Common myeloid progenitor, CD34-positive (primary cell): ENCODE measurements at regions not wholly inside any gene's neighbourhood (a gene's known extent, or its start where the extent isn't known, plus 50 kb on each side); places are given as distances from the start of the nearest gene placed in this dataset.
"Not testable (repeated sequence)": the region's sequence is repeated elsewhere in the genome, so short reads cannot be mapped to it uniquely, and the experiment has no call there.

Experiments used
- CTCF ChIA-PET: fragments of 350-600 bp; sonication (Branson Sonifier 250); formaldehyde crosslinking; loops from one replicate; lab custom pipeline; 2021; ENCODE audit warnings: antibody characterized with exemption; lab: Charles Lee
- POLR2A ChIA-PET: fragments of 350-600 bp; sonication (Branson Sonifier 250); formaldehyde crosslinking; loops from one replicate; lab custom pipeline; 2021; ENCODE audit warnings: antibody characterized with exemption; lab: Charles Lee
- DNase-seq, 3 donors: peaks; one replicate each; pipeline versions ENCODE4 v3.0.0 to v3.0.0-alpha.2; 2013
- H3K27ac ChIP-seq, 2 experiments: 1 replicate in 1 of 2; 2 replicates in 1 of 2; pipeline ENCODE4 v1.7.0; 2013; ENCODE audit warnings: inconsistent platforms in 2 of 2, low read length in 2 of 2, mild to moderate bottlenecking in 2 of 2, low read depth in 1 of 2, moderate library complexity in 1 of 2; ENCODE audit not compliant: severe bottlenecking in 2 of 2, insufficient read depth in 1 of 2, poor library complexity in 1 of 2
- H3K27me3 ChIP-seq, 5 experiments: replicated peaks in 2 of 5; 1 replicate in 3 of 5; 2 replicates in 2 of 5; pipeline versions ENCODE4 v1.6.1 to v1.7.0; 2013; ENCODE audit warnings: low read length in 4 of 5, mild to moderate bottlenecking in 2 of 5, moderate library complexity in 2 of 5, inconsistent platforms in 1 of 5; ENCODE audit not compliant: insufficient read depth in 5 of 5, control insufficient read depth in 4 of 5
- H3K36me3 ChIP-seq, 4 experiments: 1 replicate in 2 of 4; 2 replicates in 2 of 4; pipeline versions ENCODE4 v1.6.1 to v1.7.0; 2013; ENCODE audit warnings: low read length in 3 of 4, control low read depth in 1 of 4, mild to moderate bottlenecking in 1 of 4; ENCODE audit not compliant: control insufficient read depth in 4 of 4, insufficient read depth in 4 of 4
- H3K4me1 ChIP-seq, 4 experiments: 1 replicate in 3 of 4; 2 replicates in 1 of 4; pipeline versions ENCODE4 v1.6.1 to v1.7.1; 2013; ENCODE audit warnings: low read length in 3 of 4, mild to moderate bottlenecking in 3 of 4, control low read depth in 1 of 4, inconsistent platforms in 1 of 4, moderate library complexity in 1 of 4; ENCODE audit not compliant: control insufficient read depth in 4 of 4, insufficient read depth in 4 of 4; ENCODE audit errors: control extremely low read depth in 1 of 4
- H3K4me3 ChIP-seq, 7 experiments: 1 replicate in 4 of 7; 2 replicates in 3 of 7; pipeline versions ENCODE4 v1.5.1 to v1.7.0; 2013; ENCODE audit warnings: mild to moderate bottlenecking in 7 of 7, low read length in 6 of 7, moderate library complexity in 6 of 7, inconsistent platforms in 2 of 7, low read depth in 2 of 7, control low read depth in 1 of 7; ENCODE audit not compliant: insufficient read depth in 4 of 7, control insufficient read depth in 1 of 7; ENCODE audit errors: extremely low read depth in 1 of 7
- H3K9me3 ChIP-seq, 5 experiments: 1 replicate in 4 of 5; 2 replicates in 1 of 5; pipeline versions ENCODE4 v1.6.1 to v1.7.1; 2013; ENCODE audit warnings: low read length in 4 of 5, mild to moderate bottlenecking in 2 of 5, inconsistent platforms in 1 of 5, low read depth in 1 of 5, moderate library complexity in 1 of 5; ENCODE audit not compliant: control insufficient read depth in 4 of 5, insufficient read depth in 2 of 5; ENCODE audit errors: control extremely low read depth in 1 of 5
- WGBS: methylation state at CpG from one replicate; pipeline ENCODE4 v1.1.5; 2013; ENCODE audit not compliant: insufficient coverage; 5-methylcytosine and 5-hydroxymethylcytosine counted together

DNA sequence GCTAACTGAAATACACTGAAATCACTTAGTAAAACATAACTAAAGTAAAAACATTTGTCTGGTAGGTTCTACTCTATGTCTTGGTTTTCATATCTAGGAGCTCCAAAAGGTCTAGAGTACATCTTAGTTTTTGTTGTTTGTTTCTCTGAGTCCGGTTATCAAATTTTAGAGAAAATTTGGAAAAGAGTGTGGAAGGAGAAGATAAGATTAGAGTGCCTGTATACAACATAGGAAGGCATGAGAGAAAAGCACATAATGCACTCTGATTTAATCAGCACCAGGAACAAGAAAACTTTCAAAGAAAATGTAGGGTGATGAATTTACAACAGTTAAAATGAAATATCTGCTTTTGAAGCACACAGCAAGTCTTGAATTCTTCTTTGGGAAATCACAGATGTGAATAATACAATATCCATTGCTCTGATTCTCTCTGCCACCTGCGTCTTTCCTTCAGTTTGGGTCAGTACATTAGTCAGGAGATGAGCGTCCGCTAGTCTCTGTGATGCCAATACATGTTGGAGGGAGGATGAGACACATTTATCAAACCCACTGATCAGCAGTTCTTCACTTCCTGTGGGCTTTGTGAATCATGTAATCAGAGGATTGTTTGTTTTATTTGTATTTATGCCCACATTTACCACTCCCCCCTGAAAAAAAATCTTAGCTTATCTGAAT lies 477.8 kb upstream of the GCFC2 start:
- H3K27me3 ChIP-seq, result no peaks in the 10 kb centered on the region
- ChIA-PET CTCF (interaction anchor here (1.2 kb wide), 1 partner anchor 9 kb away, joined by 5 read pairs; no protein-coding TSS in a partner anchor), POLR2A (no interaction called here)
- 88% methylated on average over 4 of the region's 4 CpGs for WGBS
- DNase-seq, result no peak
- no peak overlapping the region for H3K4me3 ChIP-seq
- no peaks in the 10 kb centered on the region for H3K9me3 ChIP-seq
- H3K27ac ChIP-seq, result no peak overlapping the region
- no peaks in the 10 kb centered on the region for H3K4me1 ChIP-seq
- no peaks in the 10 kb centered on the region for H3K36me3 ChIP-seq

GRCh38 chr2:76187415-76187814 lies 476.7 kb upstream of the GCFC2 start:
- DNase-seq, result no peak
- ChIA-PET POLR2A (no interaction called here), CTCF (no interaction called here)
- H3K4me3 ChIP-seq, result no peak overlapping the region
- no CpG with 5 or more reads among the region's 1 CpG for WGBS
- no peaks in the 10 kb centered on the region for H3K27me3 ChIP-seq
- H3K4me1 ChIP-seq, result no peaks in the 10 kb centered on the region
- no peaks in the 10 kb centered on the region for H3K9me3 ChIP-seq
- no peak overlapping the region for H3K27ac ChIP-seq
- H3K36me3 ChIP-seq, result no peaks in the 10 kb centered on the region

DNA sequence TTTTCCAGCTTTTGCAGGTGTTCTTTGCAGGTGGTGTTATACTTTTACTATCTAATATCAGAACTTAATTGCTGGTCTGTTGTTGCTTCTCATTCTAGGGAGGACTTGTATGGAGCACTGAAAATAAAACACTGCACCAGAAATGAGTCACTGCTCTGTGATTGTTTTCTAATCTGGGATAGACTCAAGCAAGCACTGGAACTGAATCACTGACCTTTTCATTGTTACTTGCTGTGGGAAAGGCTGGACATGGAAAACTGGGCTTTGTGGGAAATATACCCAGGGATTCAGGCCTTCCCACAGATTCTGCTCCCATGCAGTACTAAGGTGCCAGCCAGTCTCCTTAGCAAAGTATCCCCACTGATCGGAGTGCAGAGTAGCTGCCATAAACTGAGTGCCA lies 470.0 kb upstream of the GCFC2 start:
- Histone ChIP-seq H3K4me3 (no peak overlapping the region), H3K9me3 (peaks cover 0 to 1% (median 0%) of the 10 kb centered on the region in 5 experiments), H3K4me1 (no peaks in the 10 kb centered on the region), H3K36me3 (no peaks in the 10 kb centered on the region), H3K27ac (no peak overlapping the region), H3K27me3 (no peaks in the 10 kb centered on the region)
- DNase-seq, result no peak
- 88% methylated on average over 1 of the region's 1 CpG for WGBS
- CTCF ChIA-PET, result no interaction called here
- POLR2A ChIA-PET, result no interaction called here

GRCh38 chr2:76178610-76179009 lies 467.9 kb upstream of the GCFC2 start:
- H3K27me3 ChIP-seq, result no peaks in the 10 kb centered on the region
- H3K36me3 ChIP-seq, result no peaks in the 10 kb centered on the region
- H3K4me1 ChIP-seq, result no peaks in the 10 kb centered on the region
- POLR2A ChIA-PET, result no interaction called here
- CTCF ChIA-PET, result no interaction called here
- peaks cover 0 to 2% (median 0%) of the 10 kb centered on the region in 5 experiments for H3K9me3 ChIP-seq
- DNase-seq, result no peak
- WGBS, result no CpG with 5 or more reads among the region's 1 CpG
- no peak overlapping the region for H3K27ac ChIP-seq
- no peak overlapping the region for H3K4me3 ChIP-seq

GRCh38 chr2:76175295-76175694 lies 464.6 kb upstream of the GCFC2 start:
- H3K4me3 ChIP-seq, result no peak overlapping the region
- POLR2A ChIA-PET, result no interaction called here
- H3K27ac ChIP-seq, result no peak overlapping the region
- peaks cover 0 to 2% (median 0%) of the 10 kb centered on the region in 5 experiments for H3K9me3 ChIP-seq
- no peaks in the 10 kb centered on the region for H3K4me1 ChIP-seq
- WGBS, result 90% methylated on average over 2 of the region's 3 CpGs
- no peak for DNase-seq
- no peaks in the 10 kb centered on the region for H3K36me3 ChIP-seq
- CTCF ChIA-PET, result no interaction called here
- H3K27me3 ChIP-seq, result no peaks in the 10 kb centered on the region

- no peaks in the 10 kb centered on the region for H3K4me1 ChIP-seq
- no peak overlapping the region for H3K4me3 ChIP-seq
- H3K27me3 ChIP-seq, result no peaks in the 10 kb centered on the region
- CTCF ChIA-PET, result no interaction called here
- H3K36me3 ChIP-seq, result no peaks in the 10 kb centered on the region
- WGBS, result 100% methylated on average over 1 of the region's 2 CpGs
- no peak for DNase-seq
- H3K9me3 ChIP-seq, result peaks cover 0 to 2% (median 0%) of the 10 kb centered on the region in 5 experiments
- POLR2A ChIA-PET, result no interaction called here
- H3K27ac ChIP-seq, result no peak overlapping the region
Measured at GRCh38 chr2:76174505-76174904, 463.8 kb upstream of the GCFC2 start.

- WGBS, result no CpG with 5 or more reads among the region's 1 CpG
- DNase-seq, POLR2A ChIA-PET: not testable (repeated sequence)
Measured at GRCh38 chr2:76173206-76173605, 462.5 kb upstream of the GCFC2 start.

More at GRCh38 chr2:76173206-76173605, 462.5 kb upstream of the GCFC2 start:
- not testable (repeated sequence) for H3K4me1 ChIP-seq, H3K9me3 ChIP-seq, H3K36me3 ChIP-seq, H3K4me3 ChIP-seq, H3K27ac ChIP-seq, H3K27me3 ChIP-seq
- CTCF ChIA-PET, result interaction anchor here (1.1 kb wide), 1 partner anchor 23 kb away, joined by 3 read pairs; no protein-coding TSS in a partner anchor
